ENCODE measurements at regions not wholly inside any gene's neighbourhood (a gene's known extent, or its start where the extent isn't known, plus 50 kb on each side); places are given as distances from the start of the nearest gene placed in this dataset.

DNA sequence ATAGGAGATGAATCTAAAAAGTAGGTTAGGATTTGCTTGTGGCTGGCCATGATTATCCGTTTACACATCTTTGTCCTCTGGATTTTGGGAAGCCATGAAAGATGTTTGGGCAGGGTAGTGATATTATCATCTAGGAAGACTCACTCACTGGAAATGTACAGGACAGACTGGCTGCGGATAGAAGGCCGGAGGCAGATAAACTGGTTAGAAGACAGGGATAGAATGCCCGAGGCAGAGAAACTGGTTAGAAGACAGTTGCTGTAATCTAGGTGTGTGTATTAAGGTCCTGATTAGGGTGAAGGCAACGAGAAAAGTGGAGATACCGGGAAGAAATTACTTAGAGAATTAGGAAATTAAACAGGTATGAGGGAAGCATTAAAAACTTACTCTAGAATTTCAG, 68.8 kb downstream of the SPRY1 start:
- TF ChIP-seq, protein P1, sequence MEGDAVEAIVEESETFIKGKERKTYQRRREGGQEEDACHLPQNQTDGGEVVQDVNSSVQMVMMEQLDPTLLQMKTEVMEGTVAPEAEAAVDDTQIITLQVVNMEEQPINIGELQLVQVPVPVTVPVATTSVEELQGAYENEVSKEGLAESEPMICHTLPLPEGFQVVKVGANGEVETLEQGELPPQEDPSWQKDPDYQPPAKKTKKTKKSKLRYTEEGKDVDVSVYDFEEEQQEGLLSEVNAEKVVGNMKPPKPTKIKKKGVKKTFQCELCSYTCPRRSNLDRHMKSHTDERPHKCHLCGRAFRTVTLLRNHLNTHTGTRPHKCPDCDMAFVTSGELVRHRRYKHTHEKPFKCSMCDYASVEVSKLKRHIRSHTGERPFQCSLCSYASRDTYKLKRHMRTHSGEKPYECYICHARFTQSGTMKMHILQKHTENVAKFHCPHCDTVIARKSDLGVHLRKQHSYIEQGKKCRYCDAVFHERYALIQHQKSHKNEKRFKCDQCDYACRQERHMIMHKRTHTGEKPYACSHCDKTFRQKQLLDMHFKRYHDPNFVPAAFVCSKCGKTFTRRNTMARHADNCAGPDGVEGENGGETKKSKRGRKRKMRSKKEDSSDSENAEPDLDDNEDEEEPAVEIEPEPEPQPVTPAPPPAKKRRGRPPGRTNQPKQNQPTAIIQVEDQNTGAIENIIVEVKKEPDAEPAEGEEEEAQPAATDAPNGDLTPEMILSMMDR (IDR thresholded peaks at IDR 0.05), result no peak
- TF ChIP-seq POLR2A (IDR thresholded peaks at IDR 0.05) (no peak), POLR2AphosphoS5 (IDR thresholded peaks at IDR 0.05) (no peak)

Measured in upper lobe of left lung (tissue), 4 donors.